Lung (tissue), 11 donors: ENCODE measurements at regions not wholly inside any gene's neighbourhood (a gene's known extent, or its start where the extent isn't known, plus 50 kb on each side); places are given as distances from the start of the nearest gene placed in this dataset.
"Not testable (repeated sequence)": the region's sequence is repeated elsewhere in the genome, so short reads cannot be mapped to it uniquely, and the experiment has no call there.

Experiments used
- ATAC-seq: fragments of 200-7000 bp; cut with Tn5 transposase; one replicate; pipeline ENCODE4 v1.9.1; 2020; ENCODE audit warnings: moderate number of reproducible peaks; ENCODE audit not compliant: insufficient read depth, low FRiP score
- DNase-seq, 3 donors: peaks; one replicate each; pipeline ENCODE4 v3.0.0-alpha.2; 2013 to 2017
- H3K27ac ChIP-seq, 2 donors: one replicate each; pipeline ENCODE4 v1.5.1; 2013; ENCODE audit warnings: mild to moderate bottlenecking in 2 of 2, moderate library complexity in 2 of 2, control low read depth in 1 of 2, inconsistent platforms in 1 of 2, low read depth in 1 of 2, low read length in 1 of 2
- H3K27me3 ChIP-seq, 3 donors: one replicate each; pipeline ENCODE4 v1.5.1; 2013; ENCODE audit warnings: low read length in 2 of 3; ENCODE audit not compliant: control insufficient read depth in 3 of 3, insufficient read depth in 3 of 3
- H3K36me3 ChIP-seq, 4 donors: one replicate each; pipeline ENCODE4 v1.5.1; 2013; ENCODE audit warnings: low read length in 4 of 4, mild to moderate bottlenecking in 1 of 4, moderate library complexity in 1 of 4; ENCODE audit not compliant: control insufficient read depth in 4 of 4, insufficient read depth in 4 of 4
- H3K4me1 ChIP-seq, 5 donors: one replicate each; pipeline ENCODE4 v1.5.1; 2013; ENCODE audit warnings: low read length in 5 of 5, mild to moderate bottlenecking in 2 of 5, moderate library complexity in 1 of 5; ENCODE audit not compliant: control insufficient read depth in 5 of 5, insufficient read depth in 5 of 5
- H3K4me3 ChIP-seq: one replicate; pipeline ENCODE4 v1.5.1; 2013; ENCODE audit warnings: mild to moderate bottlenecking, control low read depth, moderate library complexity
- H3K9ac ChIP-seq, 2 donors: one replicate each; pipeline ENCODE4 v1.5.1; 2013; ENCODE audit warnings: low read length in 2 of 2, control low read depth in 1 of 2; ENCODE audit not compliant: insufficient read depth in 1 of 2
- H3K9me3 ChIP-seq, 4 donors: one replicate each; pipeline ENCODE4 v1.5.1; 2013; ENCODE audit warnings: low read length in 3 of 4, mild to moderate bottlenecking in 1 of 4, moderate library complexity in 1 of 4; ENCODE audit not compliant: control insufficient read depth in 4 of 4, insufficient read depth in 3 of 4
- WGBS, 2 donors: extraction: QIAGEN DNeasy Blood & Tissue Kit; methylation state at CpG; one replicate each; pipeline ENCODE4 v1.1.7; 2013; 5-methylcytosine and 5-hydroxymethylcytosine counted together
- TF ChIP-seq, protein P1 (sequence below): IDR thresholded peaks from 2 replicates; pipeline ENCODE4 v1.5.1; 2012; ENCODE audit warnings: mild to moderate bottlenecking; ENCODE audit errors: control extremely low read depth, extremely low read depth
- donor health status: control.
- donor health status: control.
- donor health status: Bipolar disorder and iron deficiency.
- donor health status: healthy.
- donor health status: DM: yes; HTN: yes; CAD: no.

DNA sequence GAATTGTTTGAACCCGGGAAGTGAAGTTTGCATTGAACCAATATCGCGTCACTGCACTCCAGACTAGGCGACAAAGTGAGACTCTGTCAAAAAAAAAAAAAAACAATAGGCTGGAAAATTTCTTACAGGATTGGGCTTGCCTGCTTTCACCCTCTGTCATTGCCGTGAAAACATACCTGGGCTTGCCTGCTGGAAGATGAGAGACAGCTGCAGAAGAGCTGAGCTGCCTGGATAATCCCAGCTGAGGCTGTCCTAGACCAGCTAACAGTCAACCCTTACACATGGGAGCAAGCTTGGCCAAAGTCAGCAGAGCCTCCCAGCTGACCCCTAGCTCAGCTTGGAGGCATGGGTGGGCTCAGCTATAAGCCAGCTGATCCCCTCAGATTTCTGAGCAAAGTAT, 306.2 kb downstream of the CCSER2 start:
- ATAC-seq: no peak
- 93 to 95% methylated on average over 5 of the region's 5 CpGs for WGBS, 2 donors
- peaks cover 0 to 2% (median 0%) of the 10 kb centered on the region in 4 donors for H3K9me3 ChIP-seq

DNA sequence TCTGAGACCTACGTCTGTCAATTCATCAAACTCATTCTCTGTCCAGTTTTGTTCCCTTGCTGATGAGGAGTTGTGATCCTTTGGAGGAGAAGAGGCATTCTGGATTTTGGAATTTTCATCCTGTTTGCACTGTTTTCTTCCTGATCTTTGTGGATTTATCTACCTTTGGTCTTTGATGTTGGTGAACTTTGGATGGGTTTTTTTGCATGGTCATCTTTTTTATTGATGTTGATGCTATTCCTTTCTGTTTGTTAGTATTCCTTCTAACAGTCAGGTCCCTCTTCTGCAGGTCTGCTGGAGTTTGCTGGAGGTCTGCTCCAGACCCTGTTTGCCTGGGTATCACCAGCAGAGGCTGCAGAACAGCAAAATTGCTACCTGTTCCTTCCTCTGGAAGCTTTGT, 322.2 kb downstream of the CCSER2 start:
- H3K27ac ChIP-seq, H3K4me3 ChIP-seq, H3K9me3 ChIP-seq, H3K9ac ChIP-seq, H3K36me3 ChIP-seq, H3K4me1 ChIP-seq, ATAC-seq, DNase-seq, H3K27me3 ChIP-seq: not testable (repeated sequence)
- WGBS, 2 donors: 85 to 92% methylated on average over 1 of the region's 1 CpG

More for the DNA sequence above, 306.2 kb downstream of the CCSER2 start:
- no peak for DNase-seq
- Histone ChIP-seq H3K27ac (no peak overlapping the region), H3K4me3 (no peak overlapping the region), H3K4me1 (no peaks in the 10 kb centered on the region), H3K27me3 (no peaks in the 10 kb centered on the region), H3K36me3 (no peaks in the 10 kb centered on the region), H3K9ac (no peak overlapping the region)
- TF ChIP-seq, protein P1, sequence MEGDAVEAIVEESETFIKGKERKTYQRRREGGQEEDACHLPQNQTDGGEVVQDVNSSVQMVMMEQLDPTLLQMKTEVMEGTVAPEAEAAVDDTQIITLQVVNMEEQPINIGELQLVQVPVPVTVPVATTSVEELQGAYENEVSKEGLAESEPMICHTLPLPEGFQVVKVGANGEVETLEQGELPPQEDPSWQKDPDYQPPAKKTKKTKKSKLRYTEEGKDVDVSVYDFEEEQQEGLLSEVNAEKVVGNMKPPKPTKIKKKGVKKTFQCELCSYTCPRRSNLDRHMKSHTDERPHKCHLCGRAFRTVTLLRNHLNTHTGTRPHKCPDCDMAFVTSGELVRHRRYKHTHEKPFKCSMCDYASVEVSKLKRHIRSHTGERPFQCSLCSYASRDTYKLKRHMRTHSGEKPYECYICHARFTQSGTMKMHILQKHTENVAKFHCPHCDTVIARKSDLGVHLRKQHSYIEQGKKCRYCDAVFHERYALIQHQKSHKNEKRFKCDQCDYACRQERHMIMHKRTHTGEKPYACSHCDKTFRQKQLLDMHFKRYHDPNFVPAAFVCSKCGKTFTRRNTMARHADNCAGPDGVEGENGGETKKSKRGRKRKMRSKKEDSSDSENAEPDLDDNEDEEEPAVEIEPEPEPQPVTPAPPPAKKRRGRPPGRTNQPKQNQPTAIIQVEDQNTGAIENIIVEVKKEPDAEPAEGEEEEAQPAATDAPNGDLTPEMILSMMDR: no peak

DNA sequence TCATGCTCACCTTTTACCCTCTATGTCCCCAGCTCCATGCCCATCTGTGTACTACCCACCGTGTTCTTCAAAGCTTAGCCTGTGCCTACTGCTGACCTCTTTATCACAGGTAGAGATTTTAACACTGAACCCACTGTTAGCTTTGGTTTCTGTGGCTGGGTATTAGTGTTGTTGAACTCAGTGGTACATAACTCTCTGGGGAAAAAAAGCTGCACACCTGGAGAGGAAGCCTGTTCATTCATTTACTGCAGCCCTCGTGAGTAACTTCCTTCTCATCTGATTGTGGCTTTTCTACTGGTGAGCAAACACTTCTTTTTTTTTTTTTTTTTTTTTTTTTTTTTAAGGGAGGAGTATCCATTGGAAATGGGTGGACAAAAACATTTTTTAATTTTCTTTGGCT, 326.3 kb downstream of the CCSER2 start:
- no peak for ATAC-seq
- Histone ChIP-seq H3K27ac (no peak overlapping the region), H3K9ac (no peak overlapping the region), H3K4me3 (no peak overlapping the region), H3K9me3 (no peaks in the 10 kb centered on the region), H3K27me3 (no peaks in the 10 kb centered on the region), H3K36me3 (no peaks in the 10 kb centered on the region), H3K4me1 (no peaks in the 10 kb centered on the region)
- no peak for DNase-seq
- TF ChIP-seq, protein P1: no peak
- WGBS, 2 donors: 22 to 39% methylated on average over 2 of the region's 2 CpGs

DNA sequence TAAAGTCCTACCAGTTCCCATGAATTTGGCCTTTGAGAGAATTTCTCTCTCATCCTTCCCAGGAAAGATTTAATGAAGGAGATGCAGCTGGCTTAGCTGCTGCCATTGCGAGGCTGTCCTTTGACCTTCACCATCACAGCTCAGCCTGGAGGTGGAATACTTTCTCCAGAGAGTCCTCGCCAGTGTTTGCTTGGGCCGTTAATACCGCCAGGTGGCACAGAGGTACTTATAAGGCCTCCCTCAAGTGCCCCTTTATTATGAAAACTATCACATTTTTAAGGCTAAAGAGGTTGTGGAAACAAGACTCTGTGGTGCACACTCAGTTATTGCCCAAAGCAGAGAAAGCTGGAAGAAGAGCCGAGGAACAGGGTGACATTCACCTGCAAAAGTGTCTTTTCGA, 330.6 kb downstream of the CCSER2 start:
- 67 to 88% methylated on average over 6 of the region's 6 CpGs for WGBS, 2 donors
- no peak overlapping the region for H3K27ac ChIP-seq
- no peak overlapping the region for H3K9ac ChIP-seq
- H3K4me3 ChIP-seq: no peak overlapping the region
- DNase-seq (peak in 1 of 3 donors; percentile 12), ATAC-seq (peak; percentile 21)
- no peaks in the 10 kb centered on the region for H3K4me1 ChIP-seq
- no peaks in the 10 kb centered on the region for H3K9me3 ChIP-seq
- TF ChIP-seq, protein P1: no peak
- H3K27me3 ChIP-seq: no peaks in the 10 kb centered on the region
- H3K36me3 ChIP-seq: no peaks in the 10 kb centered on the region
